ENCODE measurements at regions not wholly inside any gene's neighbourhood (a gene's known extent, or its start where the extent isn't known, plus 50 kb on each side); places are given as distances from the start of the nearest gene placed in this dataset.

DNA sequence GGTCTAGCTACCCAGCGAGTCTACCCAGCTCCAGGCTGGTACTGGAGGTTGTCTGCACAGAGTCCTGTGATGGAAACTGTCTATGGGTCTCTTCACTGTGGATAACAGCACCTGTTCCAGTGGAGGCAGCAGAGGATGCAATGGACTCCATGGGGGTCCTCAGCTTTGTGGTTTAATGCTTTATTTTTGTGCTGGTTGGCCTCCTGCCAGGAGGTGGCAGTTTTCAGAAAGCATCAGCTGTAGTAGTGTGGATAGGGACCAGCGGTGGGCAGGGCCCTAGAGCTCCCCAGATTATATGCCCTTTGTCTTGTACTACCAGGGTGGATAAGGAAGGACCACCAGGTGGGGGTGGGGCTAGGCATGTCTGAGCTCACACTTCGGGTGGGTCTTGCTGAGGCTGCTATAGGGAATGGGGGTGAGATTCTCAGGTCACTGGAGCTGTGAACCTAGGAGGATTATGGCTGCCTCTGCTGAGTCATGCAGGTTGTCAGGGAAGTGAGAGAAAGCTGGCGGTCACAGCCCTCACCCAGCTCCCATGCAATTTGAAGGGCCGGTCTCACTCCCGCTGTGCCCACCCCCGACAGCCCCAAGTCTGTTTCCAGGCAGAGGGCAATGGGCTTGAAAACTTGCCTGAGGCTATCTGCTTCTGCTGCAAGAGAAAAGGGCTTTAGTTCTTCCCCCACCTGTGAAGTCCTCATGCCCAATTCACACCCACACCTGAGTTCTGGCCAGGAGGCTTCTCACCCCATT, 397.1 kb downstream of the TLE1 start:
- no peak for DNase-seq (ENCODE audit: low read depth in 3 of 3, low spot score in 2 of 3)

DNA sequence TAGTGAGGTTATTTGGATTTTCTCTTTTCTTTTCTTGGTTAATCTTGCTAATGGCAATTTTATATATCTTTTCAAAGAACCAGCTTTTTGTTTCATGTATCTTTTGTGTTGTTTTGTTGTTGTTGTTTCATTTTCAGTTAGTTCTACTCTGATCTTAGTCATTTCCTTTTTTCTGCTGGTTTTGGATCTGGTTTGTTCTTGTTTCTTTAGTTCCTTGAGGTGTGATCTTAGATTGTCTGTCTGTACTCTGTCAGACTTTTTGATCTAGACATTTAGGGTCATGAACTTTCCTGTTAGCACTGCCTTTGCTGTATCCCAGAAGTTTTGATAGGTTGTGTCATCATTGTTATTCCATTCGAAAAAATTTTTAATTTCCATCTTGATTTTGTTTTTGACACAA, 399.7 kb downstream of the TLE1 start:
- no peak for DNase-seq (ENCODE audit: low read depth in 3 of 3, low spot score in 2 of 3)

DNA sequence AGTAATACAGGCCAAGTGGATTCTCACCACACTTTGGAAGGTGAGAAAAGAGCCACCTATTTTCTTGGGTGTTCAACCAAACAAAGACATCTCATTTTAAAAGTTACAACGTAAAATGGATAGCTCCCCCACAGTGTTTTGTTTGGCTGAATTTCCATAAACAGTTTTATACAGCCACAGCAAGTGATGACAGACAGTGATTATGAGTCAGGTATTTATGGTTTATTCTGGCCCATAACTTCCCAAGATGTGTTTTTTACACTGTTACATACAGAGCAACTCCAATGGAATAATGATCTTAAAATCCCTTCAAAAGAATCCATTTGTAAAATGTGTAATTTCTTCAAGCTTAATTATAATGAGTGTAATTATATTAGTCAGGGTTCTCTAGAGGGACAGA, 421.3 kb downstream of the TLE1 start:
- no peak for DNase-seq (ENCODE audit: low read depth in 3 of 3, low spot score in 2 of 3)

- DNase-seq (ENCODE audit: low read depth in 3 of 3, low spot score in 2 of 3): no peak
Observed at GRCh38 chr9:81266674-81267073, 422.7 kb downstream of the TLE1 start.

GRCh38 chr9:81266086-81266485, 423.3 kb downstream of the TLE1 start:
- DNase-seq (ENCODE audit: low read depth in 3 of 3, low spot score in 2 of 3): no peak

GRCh38 chr9:81264516-81264915, 424.8 kb downstream of the TLE1 start:
- DNase-seq (ENCODE audit: low read depth in 3 of 3, low spot score in 2 of 3): no peak

GRCh38 chr9:81259896-81260295, 429.5 kb downstream of the TLE1 start:
- no peak for DNase-seq (ENCODE audit: low read depth in 3 of 3, low spot score in 2 of 3)

DNA sequence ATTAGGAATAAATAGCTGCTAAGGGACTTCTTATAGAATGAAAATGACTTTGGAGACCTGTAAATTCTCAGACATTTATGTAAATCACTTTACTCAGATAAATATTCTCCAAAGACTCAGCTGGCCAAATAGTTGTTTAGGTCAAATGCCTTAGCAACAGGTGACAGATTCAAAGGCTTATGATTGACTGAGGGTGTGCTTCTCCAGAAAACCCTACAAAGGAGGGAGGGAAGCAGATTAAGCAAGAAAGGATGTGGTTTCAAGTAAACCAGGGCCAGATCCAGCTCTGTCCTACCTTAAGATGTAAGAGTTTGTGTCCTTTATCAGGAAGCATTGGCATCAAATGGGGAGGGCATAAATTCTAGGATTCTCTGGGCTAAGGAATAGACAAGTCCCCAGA, 433.0 kb downstream of the TLE1 start:
- DNase-seq (ENCODE audit: low read depth in 3 of 3, low spot score in 2 of 3): no peak

GRCh38 chr9:81250606-81251005, 438.7 kb downstream of the TLE1 start:
- DNase-seq (ENCODE audit: low read depth in 3 of 3, low spot score in 2 of 3): no peak

GRCh38 chr9:81250041-81250440, 439.3 kb downstream of the TLE1 start:
- no peak for DNase-seq (ENCODE audit: low read depth in 3 of 3, low spot score in 2 of 3)

DNA sequence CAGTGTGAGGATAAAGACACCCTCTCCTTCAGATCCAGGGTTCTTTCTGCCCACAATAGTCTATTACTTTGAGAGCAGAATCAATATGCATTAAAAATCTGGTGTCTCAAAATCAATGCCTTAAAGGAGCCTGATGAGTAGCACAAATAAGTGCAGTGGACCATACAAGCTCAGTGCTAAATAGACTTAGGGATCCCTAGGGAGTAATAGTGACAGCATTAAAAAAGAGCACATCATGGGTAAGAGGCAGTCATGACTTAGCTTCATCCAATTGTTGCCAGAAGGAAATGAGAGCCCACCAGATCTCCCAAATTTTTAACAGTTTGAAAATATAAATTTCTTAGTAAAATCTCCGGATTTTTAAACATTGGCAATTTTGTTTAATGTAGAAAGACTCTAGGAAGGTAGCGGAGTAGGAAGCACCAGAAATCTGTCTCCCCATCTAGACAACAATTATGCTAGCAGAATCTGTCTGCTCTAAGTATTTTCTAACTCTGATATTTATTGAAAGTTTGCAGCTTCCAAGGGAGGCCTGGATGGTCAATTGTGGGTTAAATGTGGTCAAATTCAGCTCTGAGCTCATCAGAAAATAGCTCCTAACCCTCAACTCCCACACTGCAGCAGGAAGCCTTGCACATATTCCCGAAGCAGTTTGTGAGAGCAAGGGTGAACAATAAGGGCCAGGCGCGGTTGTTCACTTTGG, 443.9 kb downstream of the TLE1 start:
- no peak for DNase-seq (ENCODE audit: low read depth in 3 of 3, low spot score in 2 of 3)

GRCh38 chr9:81244631-81245030, 444.7 kb downstream of the TLE1 start:
- DNase-seq (ENCODE audit: low read depth in 3 of 3, low spot score in 2 of 3): no peak

GRCh38 chr9:81242866-81243265, 446.5 kb downstream of the TLE1 start:
- DNase-seq (ENCODE audit: low read depth in 3 of 3, low spot score in 2 of 3): no peak

GRCh38 chr9:81239388-81239787, 450.0 kb downstream of the TLE1 start:
- no peak for DNase-seq (ENCODE audit: low read depth in 3 of 3, low spot score in 2 of 3)

DNA sequence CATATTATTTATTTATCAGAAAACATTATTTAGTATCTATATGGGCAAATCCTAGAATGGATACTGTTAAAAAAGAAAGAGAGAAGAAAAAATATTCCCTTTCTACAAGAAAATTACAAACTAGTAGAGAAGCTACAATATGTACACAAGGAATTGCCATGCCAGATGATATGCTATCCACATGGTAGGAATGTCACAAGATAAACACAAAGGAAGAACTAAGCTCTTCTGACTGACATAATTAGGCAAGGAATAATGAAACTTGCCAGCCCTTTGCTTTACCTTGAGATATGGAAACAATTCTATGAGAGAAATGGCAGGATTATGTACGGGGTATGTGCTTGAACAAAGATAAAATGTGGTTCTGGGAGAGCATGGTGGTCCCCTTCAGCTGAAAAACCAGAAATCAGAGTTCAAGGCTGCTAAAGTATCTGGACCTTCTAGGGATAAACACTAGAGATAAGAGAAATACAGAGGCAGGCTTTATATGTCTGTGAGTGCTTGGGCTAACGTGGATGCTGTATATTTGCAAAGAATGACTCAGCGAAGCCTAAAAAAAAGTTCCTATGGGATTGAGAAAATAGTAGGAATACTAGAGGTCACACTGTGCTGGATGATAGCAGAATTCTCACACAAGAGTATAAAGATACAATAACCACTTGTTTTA, 451.6 kb downstream of the TLE1 start:
- DNase-seq (ENCODE audit: low read depth in 3 of 3, low spot score in 2 of 3): no peak

- DNase-seq (ENCODE audit: low read depth in 3 of 3, low spot score in 2 of 3): no peak
Observed at GRCh38 chr9:81234924-81235610, 454.3 kb downstream of the TLE1 start.

- DNase-seq (ENCODE audit: low read depth in 3 of 3, low spot score in 2 of 3): no peak
Observed at GRCh38 chr9:81231011-81231410, 458.3 kb downstream of the TLE1 start.

GRCh38 chr9:81227507-81228245, 461.7 kb downstream of the TLE1 start:
- no peak for DNase-seq (ENCODE audit: low read depth in 3 of 3, low spot score in 2 of 3)

DNA sequence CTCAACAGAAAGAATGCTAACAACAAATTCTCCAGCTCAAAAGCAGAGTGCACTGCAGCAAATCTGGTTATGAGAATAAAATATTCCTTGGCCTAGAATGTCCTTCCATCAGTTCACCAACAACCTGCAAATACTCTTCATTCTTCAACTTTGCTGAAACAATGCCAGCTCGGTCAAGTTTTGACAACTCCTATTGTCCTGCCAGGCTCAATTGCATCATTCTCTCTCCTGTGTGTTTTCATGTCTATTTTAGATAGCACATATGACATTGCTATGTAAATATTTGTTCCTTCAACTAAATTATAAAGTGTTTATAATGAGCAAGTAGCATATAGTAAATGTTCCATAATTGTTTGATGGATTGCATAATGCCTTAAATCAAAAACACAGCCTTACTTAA, 463.8 kb downstream of the TLE1 start:
- no peak for DNase-seq (ENCODE audit: low read depth in 3 of 3, low spot score in 2 of 3)

DNA sequence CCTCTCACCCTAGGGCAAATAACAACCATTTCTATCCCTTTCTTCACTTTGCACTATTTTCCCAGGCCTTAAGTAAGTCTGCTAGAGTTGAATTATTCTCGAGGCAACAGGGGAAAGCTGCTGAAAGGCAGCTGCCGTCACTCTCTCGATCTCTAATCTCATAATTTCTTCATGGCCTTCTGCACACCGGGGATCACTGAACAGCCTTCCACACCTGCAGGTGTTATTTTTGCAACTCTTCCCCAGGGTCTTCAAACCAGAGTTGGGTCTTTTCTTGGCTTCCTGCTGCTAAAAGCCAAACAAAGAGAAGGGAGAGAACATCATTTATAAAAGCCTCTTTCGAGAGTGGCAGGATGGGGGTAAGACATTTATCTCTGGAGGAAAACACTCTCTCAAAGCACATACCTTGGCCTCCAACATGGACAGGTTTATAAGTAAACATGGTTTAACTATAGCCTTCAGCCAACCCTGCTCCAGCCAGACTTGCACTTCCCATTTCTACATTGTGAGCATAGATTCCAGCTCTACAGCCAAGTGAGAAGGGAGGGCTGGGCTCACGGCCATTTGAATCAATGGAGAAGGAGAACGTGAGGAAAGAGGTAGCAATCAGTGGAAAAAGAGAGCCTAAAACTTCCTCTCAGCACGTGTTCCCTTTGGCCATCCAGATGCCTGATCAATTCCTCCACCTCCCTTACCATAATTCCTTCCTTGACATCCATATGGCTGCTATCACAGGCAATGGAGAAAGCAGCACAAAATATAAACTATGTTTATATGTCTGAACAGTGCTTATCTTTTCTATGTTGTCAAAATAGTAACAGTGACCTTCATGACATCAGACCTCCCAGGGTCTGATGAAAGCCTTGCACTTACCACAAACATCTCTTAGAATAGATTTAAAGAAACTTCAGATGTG, 464.9 kb downstream of the TLE1 start:
- no peak for DNase-seq (ENCODE audit: low read depth in 3 of 3, low spot score in 2 of 3)
